ENCODE measurements at regions not wholly inside any gene's neighbourhood (a gene's known extent, or its start where the extent isn't known, plus 50 kb on each side); places are given as distances from the start of the nearest gene placed in this dataset.

GRCh38 chr15:81890496-81890895, 155.3 kb downstream of the MEX3B start:
- Histone ChIP-seq H3K79me2 (ENCODE audit: insufficient read depth, low read length) (no peaks in the 10 kb centered on the region), H4K5ac (ENCODE audit: insufficient read length, low read depth, low read length) (no peak overlapping the region), H3K14ac (ENCODE audit: insufficient read depth, low read length) (no peak overlapping the region), H2AFZ (ENCODE audit: low read length) (no peak overlapping the region), H3K23me2 (ENCODE audit: insufficient read length, low read depth, low read length, poor library complexity, severe bottlenecking) (no peaks in the 10 kb centered on the region), H3K4me2 (ENCODE audit: insufficient read depth, insufficient read length, low read length) (no peak overlapping the region), H3K27ac (ENCODE audit: insufficient read length, low read depth, low read length) (no peak overlapping the region), H3K4me1 (ENCODE audit: insufficient read depth, low read length) (0 out of 2 replicates have a peak, but pooled peaks cover 3% of the 10 kb centered on the region), H3K9me3 (ENCODE audit: control insufficient read depth, low read depth, low read length) (no peaks in the 10 kb centered on the region), H2BK12ac (ENCODE audit: insufficient read length, low read depth, low read length) (no peak overlapping the region), H2BK5ac (ENCODE audit: insufficient read length, low read length) (no peak overlapping the region), H4K20me1 (ENCODE audit: control insufficient read depth, insufficient read depth, insufficient read length) (no peaks in the 10 kb centered on the region), H2AK5ac (ENCODE audit: insufficient read length, low read length) (no peak overlapping the region), H3K23ac (ENCODE audit: insufficient read length, low read depth, low read length) (no peak overlapping the region), H2BK20ac (ENCODE audit: low read depth, low read length, poor library complexity, severe bottlenecking) (no peak overlapping the region), H2BK15ac (ENCODE audit: low read depth, low read length) (no peak overlapping the region), H3K79me1 (ENCODE audit: insufficient read depth, low read depth, low read length, poor library complexity, severe bottlenecking) (no peaks in the 10 kb centered on the region), H3K18ac (ENCODE audit: insufficient read length, low read depth, low read length) (no peak overlapping the region), H4K91ac (ENCODE audit: insufficient read length, low read depth, low read length) (no peak overlapping the region), H3K4ac (ENCODE audit: low read depth, low read length) (no peak overlapping the region), H3T11ph (ENCODE audit: low read length) (no peak overlapping the region), H3K9ac (ENCODE audit: extremely low read depth, insufficient read length, low read length) (no peak overlapping the region), H3K56ac (ENCODE audit: insufficient read length, low read depth, low read length) (no peak overlapping the region), H4K8ac (replicated peaks; ENCODE audit: insufficient read length, low read depth, low read length) (no peak overlapping the region), H2BK120ac (ENCODE audit: low read depth, low read length, poor library complexity, severe bottlenecking) (no peak overlapping the region), H3K27me3 (ENCODE audit: insufficient read depth, low read length) (no peaks in the 10 kb centered on the region)
- no peak for DNase-seq
- no peak for TF ChIP-seq CTCF (conservative IDR thresholded peaks at IDR 0.05)
- Mint-ChIP-seq H3K36me3 (ENCODE audit: insufficient read depth in 1 of 3, low read depth in 3 of 3) (no peaks in the 10 kb centered on the region; a peak in 1 of 7 replicates), H3K4me3 (no peak overlapping the region), H3K4me1 (peaks cover 7 to 8% of the 10 kb centered on the region in 2 experiments), H3K27me3 (ENCODE audit: low read depth) (no peaks in the 10 kb centered on the region), H3K9me3 (no peaks in the 10 kb centered on the region), H3K27ac (no peak overlapping the region)
- no CpG with 5 or more reads among the region's 1 CpG for WGBS (ENCODE audit: extremely low coverage, insufficient read length, low lambda C conversion rate)

Measured in H9 (cell line).